ENCODE measurements at regions not wholly inside any gene's neighbourhood (a gene's known extent, or its start where the extent isn't known, plus 50 kb on each side); places are given as distances from the start of the nearest gene placed in this dataset.

DNA sequence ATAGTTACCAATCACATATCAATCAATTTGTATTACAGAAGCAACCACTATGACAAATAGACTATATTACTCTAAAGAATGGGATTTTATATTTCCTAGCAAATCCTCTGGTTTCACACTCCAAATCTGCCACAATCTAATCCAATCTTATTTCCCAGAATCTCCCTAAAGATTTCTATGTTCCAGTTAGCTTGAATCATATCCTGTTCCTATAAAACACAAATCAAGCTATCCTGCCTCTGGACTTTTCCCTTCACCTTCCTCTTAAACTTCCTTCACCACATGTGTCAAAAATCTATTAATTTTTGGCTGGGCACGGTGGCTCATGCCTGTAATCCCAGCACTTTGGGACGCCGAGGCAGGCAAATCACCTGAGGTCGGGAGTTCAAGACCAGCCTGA is 50.0 kb downstream of the PIK3C2A start:
- no peak for DNase-seq

DNA sequence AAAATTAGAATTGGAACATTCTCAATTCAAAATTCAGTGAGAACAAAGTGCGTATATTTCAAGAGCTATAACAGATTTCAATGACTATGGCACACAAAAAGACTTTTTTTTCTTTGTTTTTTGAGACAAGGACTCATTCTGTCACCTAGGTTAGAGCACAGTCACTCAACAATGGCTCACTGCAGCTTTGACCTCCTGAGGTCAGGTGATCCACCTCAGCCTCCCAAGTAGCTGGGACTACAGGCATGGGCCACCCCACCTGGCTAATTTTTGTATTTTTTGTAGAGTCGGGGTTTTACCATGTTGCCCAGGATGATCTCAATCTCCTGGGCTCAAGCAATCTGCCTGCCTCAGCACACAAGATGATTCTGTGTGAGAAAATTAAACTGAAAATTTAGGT is 51.5 kb downstream of the PIK3C2A start:
- no peak for DNase-seq

DNA sequence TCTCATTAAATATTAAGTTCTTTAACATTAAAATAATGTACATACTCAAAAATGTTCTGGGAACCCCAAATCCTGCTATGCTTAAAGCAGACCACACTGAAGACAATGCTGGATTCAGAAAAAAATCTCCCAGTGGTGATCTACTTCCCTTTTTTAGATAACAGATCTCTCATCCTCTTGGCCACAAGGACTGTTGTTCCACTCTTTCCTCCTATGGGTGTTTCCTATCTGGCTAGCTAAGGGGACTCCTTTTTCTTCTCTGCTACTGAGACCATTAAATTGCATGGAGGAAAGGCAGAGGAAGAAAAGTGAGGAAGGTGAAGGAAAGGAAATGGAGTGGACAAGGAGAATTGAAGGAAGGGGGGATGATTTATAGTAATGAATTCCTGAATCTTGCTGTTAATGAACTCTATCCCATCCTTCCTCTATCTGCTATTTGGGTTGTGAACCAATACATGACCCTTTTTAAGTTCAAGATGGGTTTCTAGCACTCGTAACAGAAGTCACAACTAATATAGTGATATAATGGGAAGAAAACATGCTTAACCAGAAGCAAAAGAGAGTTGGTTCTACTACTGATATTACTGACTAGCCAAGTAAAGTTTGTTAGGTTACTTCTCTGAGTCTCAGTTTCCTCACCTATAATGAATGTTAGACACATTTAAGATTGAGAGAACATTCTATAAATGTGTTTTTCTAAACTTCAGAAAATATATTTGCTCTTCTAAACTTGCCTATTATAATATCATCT is 53.2 kb downstream of the PIK3C2A start:
- no peak for DNase-seq

DNA sequence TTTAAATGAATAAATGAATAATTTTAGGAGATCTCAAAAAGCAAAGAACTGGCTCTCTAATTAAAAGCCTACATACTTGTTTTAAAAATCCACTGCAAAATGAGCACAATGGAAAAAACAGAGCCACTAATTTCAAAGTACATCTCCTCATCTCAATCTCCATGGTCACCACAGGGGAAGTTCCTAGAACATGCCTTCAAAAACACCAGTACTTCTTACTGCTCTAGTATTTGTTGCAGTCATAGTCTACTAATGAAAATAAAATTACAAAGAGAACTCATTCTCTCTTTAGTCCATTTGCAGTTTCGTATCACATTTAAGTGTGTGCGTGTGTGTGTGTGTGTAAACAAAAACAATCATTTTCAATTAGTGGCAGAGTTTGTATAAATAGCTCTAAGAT is 54.0 kb downstream of the PIK3C2A start:
- no peak for DNase-seq

DNA sequence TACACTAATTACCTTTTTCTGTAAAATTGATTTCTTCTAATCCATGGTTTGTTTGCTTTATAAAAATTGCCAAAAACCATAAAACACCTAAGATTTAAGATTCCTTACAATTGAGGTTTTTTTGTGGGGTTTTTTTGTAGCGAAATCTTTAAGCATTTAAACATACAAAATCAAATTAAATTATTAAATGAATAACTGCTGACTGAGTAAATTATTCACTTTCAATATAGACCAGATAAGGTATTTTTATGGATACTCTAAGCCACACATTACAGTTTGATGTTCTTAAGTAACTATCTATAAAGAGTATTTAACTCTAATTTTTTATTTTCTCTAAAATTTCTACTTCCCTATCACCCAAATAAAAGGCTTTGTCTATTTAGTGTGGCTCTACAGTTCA is 55.5 kb downstream of the PIK3C2A start:
- DNase-seq: no peak

DNA sequence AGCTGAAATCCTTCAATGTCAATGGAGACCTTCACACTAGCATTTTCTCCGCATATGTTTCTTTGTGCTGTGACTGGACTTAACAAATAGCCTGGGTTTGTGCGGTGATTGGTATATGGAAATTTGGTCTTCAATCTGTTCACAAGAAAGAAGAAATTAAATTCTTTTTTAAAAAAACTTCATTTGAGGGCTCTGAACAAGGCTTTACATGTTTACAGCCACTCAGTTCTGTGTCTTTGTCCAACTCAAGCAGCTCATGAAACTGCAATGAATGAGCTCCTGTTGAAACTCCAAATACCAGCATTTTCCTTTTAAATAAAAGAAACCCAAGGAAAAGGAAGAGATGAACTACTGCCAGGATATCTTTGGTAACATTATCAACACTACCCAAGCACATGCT is 57.3 kb downstream of the PIK3C2A start:
- no peak for DNase-seq

DNA sequence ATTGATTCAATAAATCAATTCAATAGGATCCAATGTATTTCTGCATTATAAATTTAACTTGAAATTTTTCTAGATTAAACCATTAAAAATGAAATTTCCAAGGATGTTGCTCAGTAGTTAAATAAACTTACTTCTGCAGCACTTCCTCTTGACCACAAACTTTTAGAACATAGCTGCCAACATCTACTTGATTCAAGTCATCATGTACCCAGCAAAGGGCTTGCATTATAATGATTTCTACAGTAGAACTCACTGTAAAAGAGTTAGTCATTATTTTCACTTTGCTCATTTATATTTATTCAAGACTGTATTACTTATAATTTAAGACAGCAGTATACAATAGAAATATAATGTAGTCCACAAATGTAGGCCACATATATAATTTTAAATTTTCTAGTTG is 59.2 kb downstream of the PIK3C2A start:
- DNase-seq: no peak

DNA sequence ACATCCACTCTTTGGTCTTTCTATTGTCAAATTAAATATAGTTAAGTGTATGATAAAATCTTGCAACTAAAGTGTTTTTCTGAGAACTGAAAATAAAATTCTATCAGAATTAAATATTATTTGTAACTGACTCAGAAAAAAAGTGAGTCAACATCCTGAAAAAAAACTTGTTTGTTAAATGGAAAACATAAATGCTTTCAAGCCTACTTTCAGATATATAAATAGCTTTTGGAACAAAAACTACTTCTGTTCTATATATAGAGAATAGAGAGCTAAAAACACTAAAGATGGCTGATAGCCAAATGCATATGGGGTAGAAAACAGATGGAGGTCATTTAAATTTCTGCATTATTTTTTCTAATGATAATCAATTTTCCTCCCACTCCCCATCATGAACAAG is 61.8 kb downstream of the PIK3C2A start:
- DNase-seq: no peak

DNA sequence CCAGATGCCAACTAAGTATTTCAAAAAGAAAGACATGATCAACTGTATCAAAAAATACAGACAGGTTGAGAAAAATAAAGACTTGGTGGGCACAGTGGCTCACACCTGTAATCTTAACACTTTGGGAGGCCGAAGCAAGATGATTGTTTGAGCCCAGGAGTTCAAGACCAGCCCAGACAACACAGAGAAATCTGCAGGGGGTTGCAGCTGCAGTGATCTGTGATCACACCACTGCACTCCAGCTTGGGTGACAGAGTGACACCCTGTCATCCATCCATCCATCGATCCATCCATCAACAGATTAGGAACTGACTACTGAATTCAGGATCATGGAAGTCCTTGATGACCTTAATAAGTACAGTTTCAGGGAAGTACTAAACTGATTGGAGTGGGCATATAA is 65.0 kb upstream of the RPS13 start:
- DNase-seq: no peak

DNA sequence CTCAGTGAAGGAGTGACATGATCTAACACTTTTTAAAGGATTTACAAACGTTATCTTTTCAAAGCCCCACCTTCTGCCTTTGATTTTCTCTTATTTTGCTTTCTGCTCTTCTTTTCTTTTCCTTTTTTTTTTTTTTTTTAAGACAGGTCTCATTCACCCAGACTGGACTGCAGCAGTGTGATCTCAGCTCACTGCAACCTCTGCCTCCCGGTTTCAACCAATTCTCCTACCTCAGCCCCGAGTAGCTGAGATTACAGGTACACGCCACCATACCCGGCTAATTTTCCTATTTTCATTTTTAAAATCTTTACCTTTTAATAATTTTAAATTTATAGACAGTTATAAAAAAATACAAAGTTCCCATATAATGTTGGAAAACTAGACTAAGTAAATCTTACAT is 63.7 kb upstream of the RPS13 start:
- DNase-seq: no peak

DNA sequence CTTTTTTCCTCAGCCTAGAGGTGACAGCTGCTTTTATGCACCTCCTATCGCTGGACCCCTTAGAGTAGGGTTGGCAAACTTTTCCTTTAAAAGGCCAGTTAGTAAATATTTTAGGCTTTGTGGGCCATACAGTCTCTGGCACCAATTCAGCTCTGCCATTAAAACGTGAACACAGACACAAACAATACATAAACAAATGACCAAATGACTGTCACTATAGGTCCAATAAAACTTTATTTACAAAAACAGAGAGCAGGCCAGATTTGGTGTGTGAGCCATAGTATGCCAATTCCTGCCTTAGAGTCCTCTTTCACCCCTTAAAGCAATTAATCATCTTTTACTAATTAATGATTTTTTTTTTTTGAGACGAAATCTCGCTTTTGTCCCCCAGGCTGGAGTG is 61.1 kb upstream of the RPS13 start:
- no peak for DNase-seq

DNA sequence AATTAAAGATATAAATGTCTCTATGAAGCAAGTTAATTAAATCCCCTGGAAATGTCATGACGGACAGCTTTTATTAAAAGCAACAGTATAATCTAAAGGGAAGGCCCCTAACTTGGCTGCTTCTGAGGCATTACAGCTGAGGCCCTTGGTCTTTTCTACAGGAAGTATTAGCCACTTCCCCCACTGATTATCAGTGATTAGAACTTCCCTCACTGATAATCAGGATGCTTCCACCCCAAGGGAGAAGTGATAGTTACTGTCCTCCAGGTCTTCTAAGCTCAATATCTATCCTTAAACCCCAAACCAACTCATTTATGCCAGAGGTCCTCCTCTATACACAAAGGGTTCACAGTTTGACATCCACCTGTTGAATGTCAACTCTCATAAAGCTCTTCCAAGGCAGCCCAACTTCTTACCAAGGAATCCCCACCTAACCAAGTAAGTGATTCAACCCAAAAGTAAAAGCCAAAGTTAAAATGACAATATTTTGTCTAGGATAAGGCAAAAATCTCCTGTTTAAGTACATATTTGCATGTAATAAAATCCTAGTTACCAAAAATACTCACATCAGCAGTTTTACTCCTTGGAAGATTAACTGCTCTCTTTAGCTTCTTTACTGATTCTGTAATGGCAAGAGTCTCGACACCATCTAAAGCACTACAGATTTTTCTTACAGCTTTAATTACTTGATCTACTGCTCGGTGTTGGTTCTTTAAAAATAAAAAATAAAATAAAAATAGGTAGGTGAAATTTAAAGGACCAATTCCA is 58.6 kb upstream of the RPS13 start:
- DNase-seq: no peak

DNA sequence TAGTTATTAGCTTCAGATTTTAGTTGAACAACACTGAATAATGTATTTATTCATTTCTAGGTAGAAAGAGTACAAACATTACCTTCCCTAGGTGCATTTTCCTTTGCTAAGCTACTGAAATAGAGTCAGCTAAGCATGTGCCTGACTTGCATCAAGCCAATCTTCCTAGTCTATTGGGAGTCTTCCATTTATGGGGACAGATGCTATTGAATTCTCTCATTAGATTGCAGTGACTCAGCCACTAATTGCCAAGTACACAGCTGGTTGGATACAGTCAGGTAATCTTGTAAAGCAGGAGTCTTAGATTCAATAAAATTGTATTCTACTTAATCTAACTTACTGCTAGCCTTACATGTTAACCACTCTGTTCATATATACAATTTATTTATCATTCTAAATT is 55.2 kb upstream of the RPS13 start:
- DNase-seq: peak in 1 of 2 experiments; percentile 41

DNA sequence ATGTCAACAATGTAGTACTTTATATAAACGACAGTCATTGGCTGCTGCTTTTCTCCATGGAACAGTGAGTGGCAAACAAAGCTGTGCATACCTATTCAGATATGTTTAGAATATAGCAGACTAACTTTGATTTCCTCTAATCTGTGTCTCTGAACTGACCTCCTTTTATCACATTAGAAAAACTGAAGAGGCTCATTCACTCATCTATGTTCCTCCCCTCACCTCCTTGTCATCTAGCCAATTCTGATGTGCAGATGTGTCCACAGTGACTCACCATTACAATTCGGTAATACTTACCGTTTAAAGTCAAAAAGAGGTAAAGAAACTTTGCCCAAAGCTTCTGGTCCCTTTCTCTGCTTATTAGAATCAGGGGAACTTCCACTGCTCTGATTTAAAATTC is 51.5 kb upstream of the RPS13 start:
- no peak for DNase-seq

All from NCI-H1930 (cell line).